Fibroblast of skin of back (primary cell): ENCODE measurements at regions not wholly inside any gene's neighbourhood (a gene's known extent, or its start where the extent isn't known, plus 50 kb on each side); places are given as distances from the start of the nearest gene placed in this dataset.

Experiments used
- DNase-seq: peaks from one replicate; pipeline ENCODE4 v3.0.0-alpha.2; 2013

GRCh38 chr2:479490-480176, 191.7 kb upstream of the ALKAL2 start:
- no peak for DNase-seq

- DNase-seq: no peak
These were observed 191.1 kb upstream of the ALKAL2 start for GRCh38 chr2:479031-479430.

GRCh38 chr2:471560-471959, 183.7 kb upstream of the ALKAL2 start:
- no peak for DNase-seq

GRCh38 chr2:469514-469913, 181.6 kb upstream of the ALKAL2 start:
- DNase-seq: no peak

- DNase-seq: no peak
These were observed 180.9 kb upstream of the ALKAL2 start for GRCh38 chr2:468648-469336.

- DNase-seq: no peak
These were observed 180.2 kb upstream of the ALKAL2 start for GRCh38 chr2:467892-468647.

- DNase-seq: no peak
These were observed 179.6 kb upstream of the ALKAL2 start for GRCh38 chr2:467543-467891.

GRCh38 chr2:467101-467500, 179.2 kb upstream of the ALKAL2 start:
- no peak for DNase-seq

GRCh38 chr2:464562-465309, 176.8 kb upstream of the ALKAL2 start:
- DNase-seq: no peak

GRCh38 chr2:460861-461260, 173.0 kb upstream of the ALKAL2 start:
- no peak for DNase-seq

- DNase-seq: no peak
These were observed 172.0 kb upstream of the ALKAL2 start for GRCh38 chr2:459931-460330.

GRCh38 chr2:458425-458815, 170.5 kb upstream of the ALKAL2 start:
- no peak for DNase-seq

- no peak for DNase-seq
These were observed 170.0 kb upstream of the ALKAL2 start for GRCh38 chr2:457792-458424.

GRCh38 chr2:457262-457661, 169.4 kb upstream of the ALKAL2 start:
- DNase-seq: no peak

- no peak for DNase-seq
These were observed 168.0 kb upstream of the ALKAL2 start for GRCh38 chr2:455913-456312.

GRCh38 chr2:455015-455705, 167.3 kb upstream of the ALKAL2 start:
- DNase-seq: no peak

GRCh38 chr2:453132-453531, 165.2 kb upstream of the ALKAL2 start:
- no peak for DNase-seq

GRCh38 chr2:451495-451894, 163.6 kb upstream of the ALKAL2 start:
- DNase-seq: no peak

GRCh38 chr2:449246-450067, 161.6 kb upstream of the ALKAL2 start:
- DNase-seq: no peak

- DNase-seq: no peak
These were observed 160.2 kb upstream of the ALKAL2 start for GRCh38 chr2:447902-448665.
